ENCODE measurements at regions not wholly inside any gene's neighbourhood (a gene's known extent, or its start where the extent isn't known, plus 50 kb on each side); places are given as distances from the start of the nearest gene placed in this dataset.

- H3K9me3 ChIP-seq: no peaks in the 10 kb centered on the region
- H3K27ac ChIP-seq (replicated peaks in 1 of 4): no peak overlapping the region
- H3K4me3 ChIP-seq: no peak overlapping the region
- WGBS: 100% methylated on average over 2 of the region's 2 CpGs
- intact Hi-C loops (cut with DNase I): no loop called here
- DNase-seq (ENCODE audit: extremely low spot score): no peak
- no peaks in the 10 kb centered on the region for H3K36me3 ChIP-seq
- H3K27me3 ChIP-seq: peaks cover 0 to 43% (median 0%) of the 10 kb centered on the region in 4 donors
- TF ChIP-seq EP300 (IDR thresholded peaks at IDR 0.05) (no peak), CTCF (IDR thresholded peaks at IDR 0.05) (no peak), POLR2A (IDR thresholded peaks at IDR 0.05; ENCODE audit: low read depth) (no peak), POLR2AphosphoS5 (IDR thresholded peaks at IDR 0.05) (no peak)
- H3K4me1 ChIP-seq: no peaks in the 10 kb centered on the region
Observed at GRCh38 chr15:69883306-69883705, 214.4 kb downstream of the TLE3 start.

GRCh38 chr15:69885173-69885955, 212.4 kb downstream of the TLE3 start:
- Histone ChIP-seq H3K36me3 (no peaks in the 10 kb centered on the region), H3K9me3 (no peaks in the 10 kb centered on the region), H3K27me3 (peaks cover 0 to 43% (median 0%) of the 10 kb centered on the region in 4 donors), H3K27ac (replicated peaks in 1 of 4) (no peak overlapping the region), H3K4me1 (no peaks in the 10 kb centered on the region), H3K4me3 (no peak overlapping the region)
- no peak for TF ChIP-seq POLR2A (IDR thresholded peaks at IDR 0.05; ENCODE audit: low read depth)
- TF ChIP-seq EP300 (IDR thresholded peaks at IDR 0.05): no peak
- TF ChIP-seq CTCF (IDR thresholded peaks at IDR 0.05): no peak
- TF ChIP-seq POLR2AphosphoS5 (IDR thresholded peaks at IDR 0.05): no peak
- intact Hi-C loops (cut with DNase I): no loop called here
- 65% methylated on average over 19 of the region's 19 CpGs for WGBS
- no peak for DNase-seq (ENCODE audit: extremely low spot score)

GRCh38 chr15:69887009-69887408, 210.7 kb downstream of the TLE3 start:
- no peak overlapping the region for H3K27ac ChIP-seq (replicated peaks in 1 of 4)
- no peaks in the 10 kb centered on the region for H3K36me3 ChIP-seq
- H3K27me3 ChIP-seq: peaks cover 0 to 36% (median 0%) of the 10 kb centered on the region in 4 donors
- no peak overlapping the region for H3K4me3 ChIP-seq
- TF ChIP-seq POLR2AphosphoS5 (IDR thresholded peaks at IDR 0.05): no peak
- TF ChIP-seq CTCF (IDR thresholded peaks at IDR 0.05): no peak
- no peak for TF ChIP-seq EP300 (IDR thresholded peaks at IDR 0.05)
- TF ChIP-seq POLR2A (IDR thresholded peaks at IDR 0.05; ENCODE audit: low read depth): no peak
- 58% methylated on average over 4 of the region's 4 CpGs for WGBS
- H3K4me1 ChIP-seq: no peaks in the 10 kb centered on the region
- intact Hi-C loops (cut with DNase I): no loop called here
- H3K9me3 ChIP-seq: no peaks in the 10 kb centered on the region
- DNase-seq (ENCODE audit: extremely low spot score): no peak

- 78% methylated on average over 1 of the region's 1 CpG for WGBS
- intact Hi-C loops (cut with DNase I): no loop called here
Observed at GRCh38 chr15:69887553-69887952, 210.2 kb downstream of the TLE3 start.

More at GRCh38 chr15:69887553-69887952, 210.2 kb downstream of the TLE3 start:
- H3K27me3 ChIP-seq: peaks cover 0 to 36% (median 0%) of the 10 kb centered on the region in 4 donors
- no peaks in the 10 kb centered on the region for H3K4me1 ChIP-seq
- no peaks in the 10 kb centered on the region for H3K9me3 ChIP-seq
- no peak for DNase-seq (ENCODE audit: extremely low spot score)
- H3K4me3 ChIP-seq: no peak overlapping the region
- no peak overlapping the region for H3K27ac ChIP-seq (replicated peaks in 1 of 4)
- H3K36me3 ChIP-seq: no peaks in the 10 kb centered on the region
- TF ChIP-seq POLR2A (IDR thresholded peaks at IDR 0.05; ENCODE audit: low read depth) (no peak), EP300 (IDR thresholded peaks at IDR 0.05) (no peak), POLR2AphosphoS5 (IDR thresholded peaks at IDR 0.05) (no peak), CTCF (IDR thresholded peaks at IDR 0.05) (no peak)

Measured in esophagus muscularis mucosa (tissue), 4 donors.